ENCODE measurements at regions not wholly inside any gene's neighbourhood (a gene's known extent, or its start where the extent isn't known, plus 50 kb on each side); places are given as distances from the start of the nearest gene placed in this dataset.

GRCh38 chr15:69533522-69533921 lies 80.9 kb downstream of the RPLP1 start:
- TF ChIP-seq YY1 (IDR thresholded peaks at IDR 0.05; ENCODE audit: low read depth) (no peak), TCF12 (IDR thresholded peaks at IDR 0.05; ENCODE audit: low read depth) (no peak), RAD21 (IDR thresholded peaks at IDR 0.05; ENCODE audit: low read depth) (no peak), TAF1 (IDR thresholded peaks at IDR 0.05; ENCODE audit: low read depth) (no peak), FOXM1 (IDR thresholded peaks at IDR 0.05; ENCODE audit: borderline replicate concordance, low read depth) (no peak), EGR1 (IDR thresholded peaks at IDR 0.05) (no peak), EP300 (IDR thresholded peaks at IDR 0.05; ENCODE audit: borderline replicate concordance) (no peak), TEAD4 (IDR thresholded peaks at IDR 0.05) (no peak), CREB1 (IDR thresholded peaks at IDR 0.05; ENCODE audit: low read depth) (no peak), NFIC (IDR thresholded peaks at IDR 0.05) (no peak)
- TF ChIP-seq, protein P1, sequence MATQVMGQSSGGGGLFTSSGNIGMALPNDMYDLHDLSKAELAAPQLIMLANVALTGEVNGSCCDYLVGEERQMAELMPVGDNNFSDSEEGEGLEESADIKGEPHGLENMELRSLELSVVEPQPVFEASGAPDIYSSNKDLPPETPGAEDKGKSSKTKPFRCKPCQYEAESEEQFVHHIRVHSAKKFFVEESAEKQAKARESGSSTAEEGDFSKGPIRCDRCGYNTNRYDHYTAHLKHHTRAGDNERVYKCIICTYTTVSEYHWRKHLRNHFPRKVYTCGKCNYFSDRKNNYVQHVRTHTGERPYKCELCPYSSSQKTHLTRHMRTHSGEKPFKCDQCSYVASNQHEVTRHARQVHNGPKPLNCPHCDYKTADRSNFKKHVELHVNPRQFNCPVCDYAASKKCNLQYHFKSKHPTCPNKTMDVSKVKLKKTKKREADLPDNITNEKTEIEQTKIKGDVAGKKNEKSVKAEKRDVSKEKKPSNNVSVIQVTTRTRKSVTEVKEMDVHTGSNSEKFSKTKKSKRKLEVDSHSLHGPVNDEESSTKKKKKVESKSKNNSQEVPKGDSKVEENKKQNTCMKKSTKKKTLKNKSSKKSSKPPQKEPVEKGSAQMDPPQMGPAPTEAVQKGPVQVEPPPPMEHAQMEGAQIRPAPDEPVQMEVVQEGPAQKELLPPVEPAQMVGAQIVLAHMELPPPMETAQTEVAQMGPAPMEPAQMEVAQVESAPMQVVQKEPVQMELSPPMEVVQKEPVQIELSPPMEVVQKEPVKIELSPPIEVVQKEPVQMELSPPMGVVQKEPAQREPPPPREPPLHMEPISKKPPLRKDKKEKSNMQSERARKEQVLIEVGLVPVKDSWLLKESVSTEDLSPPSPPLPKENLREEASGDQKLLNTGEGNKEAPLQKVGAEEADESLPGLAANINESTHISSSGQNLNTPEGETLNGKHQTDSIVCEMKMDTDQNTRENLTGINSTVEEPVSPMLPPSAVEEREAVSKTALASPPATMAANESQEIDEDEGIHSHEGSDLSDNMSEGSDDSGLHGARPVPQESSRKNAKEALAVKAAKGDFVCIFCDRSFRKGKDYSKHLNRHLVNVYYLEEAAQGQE (IDR thresholded peaks at IDR 0.05; ENCODE audit: low read depth), result no peak
- TF ChIP-seq, protein P2, sequence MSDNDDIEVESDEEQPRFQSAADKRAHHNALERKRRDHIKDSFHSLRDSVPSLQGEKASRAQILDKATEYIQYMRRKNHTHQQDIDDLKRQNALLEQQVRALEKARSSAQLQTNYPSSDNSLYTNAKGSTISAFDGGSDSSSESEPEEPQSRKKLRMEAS (IDR thresholded peaks at IDR 0.05), result no peak
- TF ChIP-seq, protein P3, sequence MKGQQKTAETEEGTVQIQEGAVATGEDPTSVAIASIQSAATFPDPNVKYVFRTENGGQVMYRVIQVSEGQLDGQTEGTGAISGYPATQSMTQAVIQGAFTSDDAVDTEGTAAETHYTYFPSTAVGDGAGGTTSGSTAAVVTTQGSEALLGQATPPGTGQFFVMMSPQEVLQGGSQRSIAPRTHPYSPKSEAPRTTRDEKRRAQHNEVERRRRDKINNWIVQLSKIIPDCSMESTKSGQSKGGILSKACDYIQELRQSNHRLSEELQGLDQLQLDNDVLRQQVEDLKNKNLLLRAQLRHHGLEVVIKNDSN (IDR thresholded peaks at IDR 0.05), result no peak

Data from Ishikawa (cell line).